GM12875 (cell line): ENCODE measurements at regions not wholly inside any gene's neighbourhood (a gene's known extent, or its start where the extent isn't known, plus 50 kb on each side); places are given as distances from the start of the nearest gene placed in this dataset.

ENCODE experiments used
- H3K4me3 ChIP-seq: one replicate; pipeline ENCODE4 v1.5.1; 2011; ENCODE audit warnings: low read depth, low read length, control low read depth
- CTCF ChIP-seq: IDR thresholded peaks from 2 replicates; pipeline ENCODE4 v1.5.1; 2011; ENCODE audit warnings: low read depth, mild to moderate bottlenecking, control low read depth, inconsistent platforms, low read length, moderate library complexity, borderline replicate concordance; ENCODE audit not compliant: insufficient read depth

- no peak overlapping the region for H3K4me3 ChIP-seq
- no peak for TF ChIP-seq CTCF
Observed at GRCh38 chr7:12477620-12478019, 74.0 kb upstream of the VWDE start.

- no peak overlapping the region for H3K4me3 ChIP-seq
- no peak for TF ChIP-seq CTCF
Observed at GRCh38 chr7:12481722-12482121, 78.1 kb upstream of the VWDE start.

- no peak for TF ChIP-seq CTCF
- no peak overlapping the region for H3K4me3 ChIP-seq
Observed at GRCh38 chr7:12485845-12486244, 82.2 kb upstream of the VWDE start.

GRCh38 chr7:12488341-12488740 is 82.2 kb upstream of the SCIN start:
- TF ChIP-seq CTCF, result no peak
- H3K4me3 ChIP-seq, result no peak overlapping the region

GRCh38 chr7:12490107-12490688 is 80.3 kb upstream of the SCIN start:
- H3K4me3 ChIP-seq, result no peak overlapping the region
- no peak for TF ChIP-seq CTCF

GRCh38 chr7:12490940-12491339 is 79.6 kb upstream of the SCIN start:
- no peak for TF ChIP-seq CTCF
- H3K4me3 ChIP-seq, result no peak overlapping the region

- no peak for TF ChIP-seq CTCF
- H3K4me3 ChIP-seq, result no peak overlapping the region
Observed at GRCh38 chr7:12491526-12491925, 79.0 kb upstream of the SCIN start.
